PC-9 (cell line): ENCODE measurements at regions not wholly inside any gene's neighbourhood (a gene's known extent, or its start where the extent isn't known, plus 50 kb on each side); places are given as distances from the start of the nearest gene placed in this dataset.

Experiments used
- EZH2 ChIP-seq: fragments of 200-600 bp; sonication (generic); IDR thresholded peaks from 2 replicates; pipeline ENCODE4 v1.8.0; 2017; ENCODE audit warnings: antibody characterized with exemption, low read depth
- TF ChIP-seq, protein P1 (sequence below): fragments of 200-600 bp; sonication (generic); conservative IDR thresholded peaks from 2 replicates; pipeline ENCODE4 v1.6.1; 2017; ENCODE audit warnings: mixed run types, antibody characterized with exemption, mild to moderate bottlenecking, moderate library complexity

DNA sequence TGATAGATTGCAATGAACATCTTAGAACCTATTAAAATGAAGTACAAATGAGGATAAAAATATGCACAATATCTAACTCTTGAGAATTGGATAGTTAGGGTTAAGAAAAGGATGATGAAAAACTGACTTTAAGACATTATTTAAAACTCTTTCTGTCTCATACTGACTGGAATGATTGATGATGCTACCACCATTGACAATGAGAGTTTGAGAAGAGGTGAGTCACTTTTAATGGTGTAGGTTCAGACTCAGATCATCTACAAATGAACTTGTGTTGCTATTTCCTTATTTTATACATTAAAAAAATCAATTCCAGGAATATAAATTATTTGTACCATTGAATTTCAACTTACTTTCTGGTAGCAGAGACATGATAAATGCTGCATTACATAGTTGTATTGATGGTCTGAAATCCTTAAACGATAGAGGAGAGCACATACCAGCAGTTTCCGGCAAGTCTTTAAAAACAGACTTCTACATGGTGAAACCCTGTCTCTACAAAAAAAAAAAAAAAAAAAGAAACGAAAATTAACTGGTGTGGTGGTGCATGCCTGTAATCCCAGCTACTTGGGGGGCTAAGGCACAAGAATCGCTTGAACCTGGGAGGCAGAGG, 409.0 kb downstream of the OTOL1 start:
- TF ChIP-seq, protein P1, sequence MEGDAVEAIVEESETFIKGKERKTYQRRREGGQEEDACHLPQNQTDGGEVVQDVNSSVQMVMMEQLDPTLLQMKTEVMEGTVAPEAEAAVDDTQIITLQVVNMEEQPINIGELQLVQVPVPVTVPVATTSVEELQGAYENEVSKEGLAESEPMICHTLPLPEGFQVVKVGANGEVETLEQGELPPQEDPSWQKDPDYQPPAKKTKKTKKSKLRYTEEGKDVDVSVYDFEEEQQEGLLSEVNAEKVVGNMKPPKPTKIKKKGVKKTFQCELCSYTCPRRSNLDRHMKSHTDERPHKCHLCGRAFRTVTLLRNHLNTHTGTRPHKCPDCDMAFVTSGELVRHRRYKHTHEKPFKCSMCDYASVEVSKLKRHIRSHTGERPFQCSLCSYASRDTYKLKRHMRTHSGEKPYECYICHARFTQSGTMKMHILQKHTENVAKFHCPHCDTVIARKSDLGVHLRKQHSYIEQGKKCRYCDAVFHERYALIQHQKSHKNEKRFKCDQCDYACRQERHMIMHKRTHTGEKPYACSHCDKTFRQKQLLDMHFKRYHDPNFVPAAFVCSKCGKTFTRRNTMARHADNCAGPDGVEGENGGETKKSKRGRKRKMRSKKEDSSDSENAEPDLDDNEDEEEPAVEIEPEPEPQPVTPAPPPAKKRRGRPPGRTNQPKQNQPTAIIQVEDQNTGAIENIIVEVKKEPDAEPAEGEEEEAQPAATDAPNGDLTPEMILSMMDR: no peak
- TF ChIP-seq EZH2: no peak
